ENCODE measurements at regions not wholly inside any gene's neighbourhood (a gene's known extent, or its start where the extent isn't known, plus 50 kb on each side); places are given as distances from the start of the nearest gene placed in this dataset.
"Not testable (repeated sequence)": the region's sequence is repeated elsewhere in the genome, so short reads cannot be mapped to it uniquely, and the experiment has no call there.

GRCh38 chr13:52565324-52565723 is 76.9 kb upstream of the HNRNPA1L2 start:
- not testable (repeated sequence) for DNase-seq (ENCODE audit: low read depth in 2 of 2)

GRCh38 chr13:52569904-52570602 is 72.2 kb upstream of the HNRNPA1L2 start:
- DNase-seq (ENCODE audit: low read depth in 2 of 2), result peak; percentile 16 to 64

- DNase-seq (ENCODE audit: low read depth in 2 of 2), result not testable (repeated sequence)
Measured at GRCh38 chr13:52571163-52571562, 71.1 kb upstream of the HNRNPA1L2 start.

GRCh38 chr13:52582962-52583361 is 59.3 kb upstream of the HNRNPA1L2 start:
- DNase-seq (ENCODE audit: low read depth in 2 of 2), result peak in 1 of 2 donors; percentile 50

All from dermis microvascular lymphatic vessel endothelial cell (primary cell).